Adipocyte (in vitro differentiated cells): ENCODE measurements at regions not wholly inside any gene's neighbourhood (a gene's known extent, or its start where the extent isn't known, plus 50 kb on each side); places are given as distances from the start of the nearest gene placed in this dataset.

Experiments
- DNase-seq: peaks from one replicate; pipeline ENCODE4 v3.0.0-alpha.2; 2015; ENCODE audit warnings: low read depth
- H3K27me3 ChIP-seq: replicated peaks from 2 replicates; pipeline ENCODE4 v1.7.0; 2013; ENCODE audit warnings: mild to moderate bottlenecking, low read length, moderate library complexity; ENCODE audit not compliant: control insufficient read depth, insufficient read depth
- H3K36me3 ChIP-seq: 2 replicates; pipeline ENCODE4 v1.7.0; 2013; ENCODE audit warnings: low read length, mild to moderate bottlenecking, moderate library complexity; ENCODE audit not compliant: control insufficient read depth, insufficient read depth, severe bottlenecking
- H3K4me1 ChIP-seq: 2 replicates; pipeline ENCODE4 v1.7.0; 2013; ENCODE audit warnings: mild to moderate bottlenecking, low read length, moderate library complexity; ENCODE audit not compliant: control insufficient read depth, insufficient read depth
- H3K4me3 ChIP-seq: 2 replicates; pipeline ENCODE4 v1.7.0; 2013; ENCODE audit warnings: mild to moderate bottlenecking, low read length, moderate library complexity
- H3K9ac ChIP-seq: 2 replicates; pipeline ENCODE4 v1.7.0; 2013; ENCODE audit warnings: mild to moderate bottlenecking, low read length, moderate library complexity
- H3K9me3 ChIP-seq: 2 replicates; pipeline ENCODE4 v1.7.0; 2013; ENCODE audit warnings: mild to moderate bottlenecking, low read length, moderate library complexity; ENCODE audit not compliant: control insufficient read depth

GRCh38 chr10:6979371-6979770 is 399.3 kb upstream of the PRKCQ start:
- H3K9ac ChIP-seq: no peak overlapping the region
- no peaks in the 10 kb centered on the region for H3K4me1 ChIP-seq
- H3K9me3 ChIP-seq: no peaks in the 10 kb centered on the region
- DNase-seq: no peak
- H3K27me3 ChIP-seq: peaks cover 19% of the 10 kb centered on the region
- no peaks in the 10 kb centered on the region for H3K36me3 ChIP-seq
- no peak overlapping the region for H3K4me3 ChIP-seq

- Histone ChIP-seq H3K36me3 (no peaks in the 10 kb centered on the region), H3K9ac (no peak overlapping the region), H3K9me3 (no peaks in the 10 kb centered on the region), H3K4me3 (no peak overlapping the region), H3K27me3 (peaks cover 19% of the 10 kb centered on the region), H3K4me1 (no peaks in the 10 kb centered on the region)
- DNase-seq: no peak
These were observed 398.1 kb upstream of the PRKCQ start for GRCh38 chr10:6978187-6978627.

GRCh38 chr10:6977398-6978186 is 397.5 kb upstream of the PRKCQ start:
- Histone ChIP-seq H3K9me3 (no peaks in the 10 kb centered on the region), H3K9ac (no peak overlapping the region), H3K36me3 (no peaks in the 10 kb centered on the region), H3K4me3 (no peak overlapping the region), H3K4me1 (no peaks in the 10 kb centered on the region), H3K27me3 (peaks cover 19% of the 10 kb centered on the region)
- DNase-seq: no peak

DNA sequence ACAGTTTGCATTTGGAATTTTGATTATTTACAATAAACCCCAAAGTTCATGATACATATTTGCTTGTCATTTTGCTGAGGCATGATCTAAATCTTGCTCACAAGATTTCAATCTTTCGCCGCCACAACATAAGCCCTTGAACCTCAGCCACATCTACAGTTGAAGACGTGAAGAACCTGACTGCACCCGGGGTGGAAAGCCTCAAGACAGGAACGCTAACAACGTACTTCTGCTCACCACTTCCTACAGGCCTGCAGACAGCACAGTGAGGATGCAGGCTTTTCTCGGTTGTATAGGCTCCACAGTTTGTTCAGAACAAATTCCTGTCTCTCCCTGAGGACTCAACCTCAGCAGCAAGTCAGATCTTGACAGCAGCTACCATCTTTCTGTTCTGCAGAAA is 393.8 kb upstream of the PRKCQ start:
- Histone ChIP-seq H3K4me3 (no peak overlapping the region), H3K4me1 (no peaks in the 10 kb centered on the region), H3K27me3 (peaks cover 16% of the 10 kb centered on the region), H3K9me3 (no peaks in the 10 kb centered on the region), H3K36me3 (no peaks in the 10 kb centered on the region), H3K9ac (no peak overlapping the region)
- no peak for DNase-seq

DNA sequence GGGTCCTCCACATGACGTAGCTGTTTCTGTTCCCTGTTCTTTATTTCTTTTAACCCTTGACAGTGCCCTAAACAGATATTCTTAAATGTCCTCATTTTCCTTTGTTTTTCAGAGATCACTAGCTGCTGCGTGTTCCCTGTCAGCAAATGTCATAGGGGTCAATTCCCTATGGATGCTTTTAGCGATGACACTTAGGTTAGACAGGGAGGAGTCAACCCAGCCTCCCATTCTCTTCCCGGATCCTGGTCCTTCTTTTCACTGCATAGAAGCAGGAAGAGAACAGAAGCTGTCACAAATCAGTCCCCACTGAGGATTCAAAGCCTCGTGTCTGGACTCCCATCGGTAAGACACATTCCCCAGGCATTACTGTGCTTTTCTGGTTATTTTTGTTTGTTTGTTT is 392.1 kb upstream of the PRKCQ start:
- DNase-seq: no peak
- Histone ChIP-seq H3K4me1 (no peaks in the 10 kb centered on the region), H3K4me3 (no peak overlapping the region), H3K9ac (no peak overlapping the region), H3K36me3 (no peaks in the 10 kb centered on the region), H3K9me3 (no peaks in the 10 kb centered on the region), H3K27me3 (peaks cover 5% of the 10 kb centered on the region)

DNA sequence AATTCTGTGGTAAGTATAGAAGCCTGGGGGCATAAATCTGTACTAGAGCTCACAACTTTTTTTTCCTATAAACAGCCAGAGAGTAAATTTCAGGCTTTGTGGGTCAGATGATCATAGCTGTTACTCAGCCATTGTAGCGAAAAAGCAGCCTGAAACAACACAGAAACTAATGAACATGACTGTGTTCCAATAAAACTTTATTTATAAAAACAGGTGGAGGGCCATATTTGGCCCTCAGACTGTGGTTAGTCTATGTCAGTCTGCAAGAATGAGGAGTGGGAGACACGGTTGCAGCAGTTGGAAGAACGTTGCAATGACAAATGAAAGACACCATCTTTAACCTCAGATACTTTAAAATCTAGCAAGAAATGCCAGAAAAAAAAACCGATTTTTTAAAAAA is 389.6 kb upstream of the PRKCQ start:
- Histone ChIP-seq H3K4me3 (no peak overlapping the region), H3K9ac (no peak overlapping the region), H3K4me1 (no peaks in the 10 kb centered on the region), H3K9me3 (no peaks in the 10 kb centered on the region), H3K36me3 (no peaks in the 10 kb centered on the region), H3K27me3 (peaks cover 5% of the 10 kb centered on the region)
- DNase-seq: no peak

GRCh38 chr10:6964543-6964942 is 384.5 kb upstream of the PRKCQ start:
- H3K9me3 ChIP-seq: no peaks in the 10 kb centered on the region
- no peaks in the 10 kb centered on the region for H3K36me3 ChIP-seq
- H3K27me3 ChIP-seq: no peaks in the 10 kb centered on the region
- no peak overlapping the region for H3K4me3 ChIP-seq
- no peak overlapping the region for H3K9ac ChIP-seq
- H3K4me1 ChIP-seq: no peaks in the 10 kb centered on the region
- no peak for DNase-seq

DNA sequence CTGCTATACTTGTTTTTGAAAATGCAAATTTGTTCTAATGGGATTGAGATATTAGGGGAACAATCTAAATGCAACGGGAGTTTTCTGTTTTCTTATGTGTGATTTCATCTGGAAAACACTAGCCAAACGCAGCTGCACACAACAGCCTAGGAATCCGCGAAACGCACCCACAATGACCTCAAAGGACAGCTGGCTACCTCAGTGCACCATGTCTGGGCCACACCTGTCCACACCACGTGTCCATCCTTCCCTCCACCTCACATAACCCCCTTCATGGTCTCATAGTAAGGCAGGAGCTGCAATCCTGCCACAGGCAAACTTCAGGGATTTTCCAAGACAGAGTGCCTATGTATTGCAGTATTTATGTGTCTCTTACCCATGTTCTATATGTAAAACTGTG is 382.5 kb upstream of the PRKCQ start:
- H3K27me3 ChIP-seq: no peaks in the 10 kb centered on the region
- H3K36me3 ChIP-seq: no peaks in the 10 kb centered on the region
- H3K4me3 ChIP-seq: no peak overlapping the region
- H3K9ac ChIP-seq: no peak overlapping the region
- no peak for DNase-seq
- no peaks in the 10 kb centered on the region for H3K4me1 ChIP-seq
- no peaks in the 10 kb centered on the region for H3K9me3 ChIP-seq

- Histone ChIP-seq H3K36me3 (no peaks in the 10 kb centered on the region), H3K27me3 (no peaks in the 10 kb centered on the region), H3K4me3 (no peak overlapping the region), H3K9ac (no peak overlapping the region), H3K4me1 (no peaks in the 10 kb centered on the region), H3K9me3 (no peaks in the 10 kb centered on the region)
- no peak for DNase-seq
These were observed 378.6 kb upstream of the PRKCQ start for GRCh38 chr10:6958711-6959110.

- no peak for DNase-seq
- Histone ChIP-seq H3K4me3 (no peak overlapping the region), H3K9me3 (no peaks in the 10 kb centered on the region), H3K36me3 (no peaks in the 10 kb centered on the region), H3K9ac (no peak overlapping the region), H3K27me3 (no peaks in the 10 kb centered on the region), H3K4me1 (no peaks in the 10 kb centered on the region)
These were observed 378.2 kb upstream of the PRKCQ start for GRCh38 chr10:6958254-6958653.

DNA sequence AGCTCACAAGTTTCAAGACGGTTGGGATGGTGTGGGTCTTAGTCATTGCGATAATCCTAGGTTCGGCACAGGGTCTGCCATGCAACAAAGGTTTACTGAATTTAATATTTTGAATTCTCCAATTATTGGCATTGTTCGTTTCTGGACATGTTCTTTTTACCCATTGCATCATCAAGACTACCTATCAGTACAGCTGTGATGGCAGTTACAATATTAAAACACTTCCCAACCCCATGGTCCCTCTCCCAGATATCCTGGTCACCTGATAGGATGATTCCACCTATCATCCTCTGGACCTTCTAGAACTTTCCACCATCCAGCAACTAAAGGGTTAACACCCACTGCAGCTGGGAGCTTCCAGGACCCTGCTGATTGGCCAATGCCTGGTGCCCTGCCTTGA is 377.8 kb upstream of the PRKCQ start:
- H3K27me3 ChIP-seq: no peaks in the 10 kb centered on the region
- no peaks in the 10 kb centered on the region for H3K9me3 ChIP-seq
- no peak for DNase-seq
- H3K4me1 ChIP-seq: no peaks in the 10 kb centered on the region
- H3K9ac ChIP-seq: no peak overlapping the region
- H3K4me3 ChIP-seq: no peak overlapping the region
- no peaks in the 10 kb centered on the region for H3K36me3 ChIP-seq

DNA sequence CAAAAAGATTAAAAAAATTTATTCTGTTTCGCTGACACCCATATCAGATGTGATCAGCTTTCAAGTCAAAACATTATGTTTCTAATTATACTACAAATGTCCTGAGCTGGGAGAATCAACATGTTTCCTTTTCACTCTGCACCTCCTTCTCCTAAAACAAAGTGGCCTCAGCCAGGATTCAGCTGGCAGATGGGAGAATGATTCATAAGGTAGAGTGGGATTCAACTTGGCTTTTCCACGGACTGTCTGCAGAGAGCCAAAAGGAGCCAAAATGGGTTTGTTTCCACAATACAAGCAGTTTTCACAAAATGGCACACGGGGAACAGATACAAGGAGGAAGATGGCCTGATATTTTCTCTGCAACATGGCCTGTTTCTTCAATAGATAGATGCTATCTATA is 376.5 kb upstream of the PRKCQ start:
- Histone ChIP-seq H3K9ac (no peak overlapping the region), H3K4me1 (no peaks in the 10 kb centered on the region), H3K4me3 (no peak overlapping the region), H3K27me3 (no peaks in the 10 kb centered on the region), H3K9me3 (no peaks in the 10 kb centered on the region), H3K36me3 (no peaks in the 10 kb centered on the region)
- no peak for DNase-seq
